ENCODE measurements at regions not wholly inside any gene's neighbourhood (a gene's known extent, or its start where the extent isn't known, plus 50 kb on each side); places are given as distances from the start of the nearest gene placed in this dataset.

DNA sequence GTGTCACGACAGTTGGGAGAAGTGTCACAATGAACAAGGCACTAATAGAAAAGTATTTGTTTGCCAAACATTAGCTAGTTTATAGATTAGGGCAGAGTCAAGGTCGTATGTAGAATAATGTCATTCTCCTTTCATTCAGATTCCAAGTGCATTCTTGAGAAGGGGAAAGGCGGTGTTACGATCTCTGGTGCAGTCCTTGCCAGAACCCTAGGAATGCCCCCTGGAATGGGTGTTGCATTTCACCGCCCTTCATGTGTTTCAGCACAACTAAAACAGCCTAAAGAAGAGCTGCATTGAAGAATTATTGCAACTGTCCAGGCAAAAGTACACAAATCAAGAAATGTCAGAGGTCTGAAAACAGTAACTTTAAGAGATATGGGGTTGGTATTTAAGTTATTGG, 721.0 kb upstream of the WWC1 start:
- ChIA-PET POLR2A (interaction anchor here (0.7 to 2.7 kb wide), 3 partner anchors 12 to 18 kb away, joined by 4 to 11 read pairs (median 6); no protein-coding TSS in a partner anchor), CTCF (interaction anchor here (0.7 to 3.6 kb wide), 11 partner anchors 9 to 1941 kb away, joined by 3 to 16 read pairs (median 4); no protein-coding TSS in a partner anchor)
- intact Hi-C loops (cut with micrococcal nuclease) = loop anchor here (5.0 kb wide), 1 partner anchor 1763 kb away; no protein-coding TSS in a partner anchor
- Mint-ChIP-seq H3K27ac (ENCODE audit: low read depth, unreplicated experiment) (no peak overlapping the region), H3K36me3 (ENCODE audit: insufficient read depth, unreplicated experiment) (no peaks in the 10 kb centered on the region), H3K9me3 (ENCODE audit: unreplicated experiment) (no peaks in the 10 kb centered on the region), H3K4me1 (ENCODE audit: insufficient read depth, unreplicated experiment) (peaks cover 20% of the 10 kb centered on the region), H3K4me3 (ENCODE audit: unreplicated experiment) (no peak overlapping the region), H3K27me3 (ENCODE audit: insufficient read depth, unreplicated experiment) (peaks cover 57% of the 10 kb centered on the region)
- no TSS peak for BruUV-seq (replicated peaks)
- DNase-seq (ENCODE audit: unreplicated experiment) = no peak
- TF ChIP-seq, protein P1, sequence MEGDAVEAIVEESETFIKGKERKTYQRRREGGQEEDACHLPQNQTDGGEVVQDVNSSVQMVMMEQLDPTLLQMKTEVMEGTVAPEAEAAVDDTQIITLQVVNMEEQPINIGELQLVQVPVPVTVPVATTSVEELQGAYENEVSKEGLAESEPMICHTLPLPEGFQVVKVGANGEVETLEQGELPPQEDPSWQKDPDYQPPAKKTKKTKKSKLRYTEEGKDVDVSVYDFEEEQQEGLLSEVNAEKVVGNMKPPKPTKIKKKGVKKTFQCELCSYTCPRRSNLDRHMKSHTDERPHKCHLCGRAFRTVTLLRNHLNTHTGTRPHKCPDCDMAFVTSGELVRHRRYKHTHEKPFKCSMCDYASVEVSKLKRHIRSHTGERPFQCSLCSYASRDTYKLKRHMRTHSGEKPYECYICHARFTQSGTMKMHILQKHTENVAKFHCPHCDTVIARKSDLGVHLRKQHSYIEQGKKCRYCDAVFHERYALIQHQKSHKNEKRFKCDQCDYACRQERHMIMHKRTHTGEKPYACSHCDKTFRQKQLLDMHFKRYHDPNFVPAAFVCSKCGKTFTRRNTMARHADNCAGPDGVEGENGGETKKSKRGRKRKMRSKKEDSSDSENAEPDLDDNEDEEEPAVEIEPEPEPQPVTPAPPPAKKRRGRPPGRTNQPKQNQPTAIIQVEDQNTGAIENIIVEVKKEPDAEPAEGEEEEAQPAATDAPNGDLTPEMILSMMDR (IDR thresholded peaks at IDR 0.05; ENCODE audit: unreplicated experiment) = no peak

DNA sequence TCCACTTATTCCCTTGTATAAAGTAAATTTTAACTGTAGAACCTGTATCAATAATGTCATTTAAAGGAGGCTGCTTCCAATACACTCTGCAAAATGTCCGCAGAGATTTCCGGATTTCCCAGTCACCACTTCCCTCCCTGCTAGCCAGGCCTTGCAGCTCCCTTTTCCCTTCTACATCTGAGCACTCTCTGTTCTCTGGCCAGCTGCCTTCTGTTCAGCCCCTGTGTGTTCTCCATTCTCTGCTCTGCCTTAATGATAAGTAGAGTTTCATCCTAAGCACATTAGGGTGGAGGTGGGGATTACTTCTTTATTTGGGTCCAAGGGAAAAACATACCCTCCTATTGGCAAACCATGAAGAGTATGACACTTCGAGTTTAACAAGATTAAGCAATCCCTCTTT, 719.6 kb upstream of the WWC1 start:
- no peak for DNase-seq (ENCODE audit: unreplicated experiment)
- no peak overlapping the region for H3K27ac Mint-ChIP-seq (ENCODE audit: low read depth, unreplicated experiment)
- no peaks in the 10 kb centered on the region for H3K36me3 Mint-ChIP-seq (ENCODE audit: insufficient read depth, unreplicated experiment)
- no peak overlapping the region for H3K4me3 Mint-ChIP-seq (ENCODE audit: unreplicated experiment)
- TF ChIP-seq, protein P1 (IDR thresholded peaks at IDR 0.05; ENCODE audit: unreplicated experiment) = no peak
- ChIA-PET CTCF (interaction anchor here (0.6 to 1.9 kb wide), 7 partner anchors 11 to 523 kb away, joined by 3 to 11 read pairs (median 3); no protein-coding TSS in a partner anchor), POLR2A (interaction anchor here (0.8 to 1.6 kb wide), 2 partner anchors 11 to 128 kb away, joined by 3 to 6 read pairs; no protein-coding TSS in a partner anchor)
- intact Hi-C loops (cut with micrococcal nuclease) = loop anchor here (1.0 to 5.0 kb wide), 2 partner anchors 37 to 1765 kb away; no protein-coding TSS in a partner anchor
- BruUV-seq (replicated peaks) = no TSS peak
- peaks cover 22% of the 10 kb centered on the region for H3K4me1 Mint-ChIP-seq (ENCODE audit: insufficient read depth, unreplicated experiment)
- H3K27me3 Mint-ChIP-seq (ENCODE audit: insufficient read depth, unreplicated experiment) = peaks cover 71% of the 10 kb centered on the region
- H3K9me3 Mint-ChIP-seq (ENCODE audit: unreplicated experiment) = no peaks in the 10 kb centered on the region

DNA sequence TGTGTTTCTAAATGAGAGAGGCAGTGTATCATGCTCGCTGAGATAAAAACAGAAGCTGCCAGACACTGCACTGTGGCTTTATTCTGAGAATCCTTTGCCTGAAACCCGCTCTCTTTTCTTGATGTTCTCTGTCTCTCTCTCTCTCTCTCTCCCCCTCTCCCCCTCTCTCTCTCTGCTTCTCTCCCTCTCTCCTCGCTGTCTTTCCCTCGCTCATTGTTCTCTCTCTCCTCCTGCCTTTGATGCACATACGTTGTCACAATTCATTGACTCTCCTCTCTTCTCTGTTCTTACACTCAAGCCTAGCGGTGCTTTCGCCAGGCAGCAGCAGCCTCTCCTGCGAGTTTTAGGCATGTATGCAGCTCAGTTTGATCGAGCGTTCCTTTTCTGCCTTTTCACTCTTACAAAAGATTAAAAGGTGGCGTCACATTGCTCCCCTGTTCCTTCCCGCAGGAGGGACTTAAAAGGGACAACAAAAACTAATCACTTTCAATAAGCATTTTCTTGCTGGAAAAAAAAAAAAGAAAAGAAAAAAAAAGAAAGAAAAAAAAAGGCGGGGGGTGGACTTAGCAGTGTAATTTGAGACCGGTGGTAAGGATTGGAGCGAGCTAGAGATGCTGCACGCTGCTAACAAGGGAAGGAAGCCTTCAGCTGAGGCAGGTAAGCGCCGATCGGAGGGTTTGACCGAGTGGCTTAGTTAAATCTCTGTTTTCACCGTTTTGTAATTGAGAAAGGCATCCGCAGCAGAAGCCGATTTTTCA, 717.9 kb upstream of the WWC1 start:
- no peak overlapping the region for H3K27ac Mint-ChIP-seq (ENCODE audit: low read depth, unreplicated experiment)
- TF ChIP-seq, protein P1 (IDR thresholded peaks at IDR 0.05; ENCODE audit: unreplicated experiment) = no peak
- H3K27me3 Mint-ChIP-seq (ENCODE audit: insufficient read depth, unreplicated experiment) = peaks cover 88% of the 10 kb centered on the region
- CTCF ChIA-PET = interaction anchor here (0.6 to 8.0 kb wide), 20 partner anchors 8 to 1943 kb away, joined by 3 to 90 read pairs (median 3); no protein-coding TSS in a partner anchor
- no TSS peak for BruUV-seq (replicated peaks)
- H3K4me3 Mint-ChIP-seq (ENCODE audit: unreplicated experiment) = peak overlapping the region; percentile 50
- no peaks in the 10 kb centered on the region for H3K9me3 Mint-ChIP-seq (ENCODE audit: unreplicated experiment)
- no peaks in the 10 kb centered on the region for H3K36me3 Mint-ChIP-seq (ENCODE audit: insufficient read depth, unreplicated experiment)
- intact Hi-C loops (cut with micrococcal nuclease) = loop anchor here (5.0 kb wide), 1 partner anchor 1766 kb away; no protein-coding TSS in a partner anchor
- DNase-seq (ENCODE audit: unreplicated experiment) = peak; percentile 79
- H3K4me1 Mint-ChIP-seq (ENCODE audit: insufficient read depth, unreplicated experiment) = peaks cover 26% of the 10 kb centered on the region
- POLR2A ChIA-PET = interaction anchor here (0.6 to 2.1 kb wide), 5 partner anchors 9 to 494 kb away, joined by 3 to 8 read pairs (median 3); no protein-coding TSS in a partner anchor

DNA sequence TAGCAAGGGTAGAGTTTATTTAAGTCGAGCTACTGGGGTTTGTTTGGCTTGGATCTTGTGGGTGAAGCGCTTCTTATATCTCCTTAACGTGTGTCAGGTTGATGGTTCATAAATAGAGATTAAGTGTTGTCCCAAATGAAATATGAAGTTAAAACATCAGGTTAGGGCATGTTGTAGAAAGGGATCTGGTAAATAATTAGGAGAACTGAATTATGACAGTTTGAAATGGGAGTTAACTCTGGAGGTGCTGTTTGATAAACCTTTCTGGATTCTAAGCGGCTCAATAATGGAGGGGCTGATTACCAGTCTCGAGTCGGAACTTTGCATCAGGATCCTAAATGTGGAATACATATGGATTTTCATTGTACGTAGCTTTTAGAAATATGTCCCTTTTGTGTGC, 717.0 kb upstream of the WWC1 start:
- Mint-ChIP-seq H3K36me3 (ENCODE audit: insufficient read depth, unreplicated experiment) (no peaks in the 10 kb centered on the region), H3K27me3 (ENCODE audit: insufficient read depth, unreplicated experiment) (peaks cover 96% of the 10 kb centered on the region), H3K27ac (ENCODE audit: low read depth, unreplicated experiment) (no peak overlapping the region), H3K9me3 (ENCODE audit: unreplicated experiment) (no peaks in the 10 kb centered on the region), H3K4me1 (ENCODE audit: insufficient read depth, unreplicated experiment) (peaks cover 26% of the 10 kb centered on the region), H3K4me3 (ENCODE audit: unreplicated experiment) (no peak overlapping the region)
- BruUV-seq (replicated peaks) = no TSS peak
- no peak for DNase-seq (ENCODE audit: unreplicated experiment)
- TF ChIP-seq, protein P1 (IDR thresholded peaks at IDR 0.05; ENCODE audit: unreplicated experiment) = no peak
- intact Hi-C loops (cut with micrococcal nuclease) = loop anchor here (5.0 kb wide), 1 partner anchor 1767 kb away; no protein-coding TSS in a partner anchor
- ChIA-PET POLR2A (interaction anchor here (0.6 to 2.1 kb wide), 2 partner anchors 8 to 428 kb away, joined by 4 to 8 read pairs; no protein-coding TSS in a partner anchor), CTCF (interaction anchor here (0.6 to 8.0 kb wide), 11 partner anchors 9 to 1105 kb away, joined by 3 to 90 read pairs (median 4); no protein-coding TSS in a partner anchor)

All from MCF 10A (cell line).